KG1 (cell line): ENCODE measurements at regions not wholly inside any gene's neighbourhood (a gene's known extent, or its start where the extent isn't known, plus 50 kb on each side); places are given as distances from the start of the nearest gene placed in this dataset.
"Not testable (repeated sequence)": the region's sequence is repeated elsewhere in the genome, so short reads cannot be mapped to it uniquely, and the experiment has no call there.

Source experiments
- DNase-seq: peaks from one replicate; lab custom pipeline; 2025; lab: John Stamatoyannopoulos, UW

DNA sequence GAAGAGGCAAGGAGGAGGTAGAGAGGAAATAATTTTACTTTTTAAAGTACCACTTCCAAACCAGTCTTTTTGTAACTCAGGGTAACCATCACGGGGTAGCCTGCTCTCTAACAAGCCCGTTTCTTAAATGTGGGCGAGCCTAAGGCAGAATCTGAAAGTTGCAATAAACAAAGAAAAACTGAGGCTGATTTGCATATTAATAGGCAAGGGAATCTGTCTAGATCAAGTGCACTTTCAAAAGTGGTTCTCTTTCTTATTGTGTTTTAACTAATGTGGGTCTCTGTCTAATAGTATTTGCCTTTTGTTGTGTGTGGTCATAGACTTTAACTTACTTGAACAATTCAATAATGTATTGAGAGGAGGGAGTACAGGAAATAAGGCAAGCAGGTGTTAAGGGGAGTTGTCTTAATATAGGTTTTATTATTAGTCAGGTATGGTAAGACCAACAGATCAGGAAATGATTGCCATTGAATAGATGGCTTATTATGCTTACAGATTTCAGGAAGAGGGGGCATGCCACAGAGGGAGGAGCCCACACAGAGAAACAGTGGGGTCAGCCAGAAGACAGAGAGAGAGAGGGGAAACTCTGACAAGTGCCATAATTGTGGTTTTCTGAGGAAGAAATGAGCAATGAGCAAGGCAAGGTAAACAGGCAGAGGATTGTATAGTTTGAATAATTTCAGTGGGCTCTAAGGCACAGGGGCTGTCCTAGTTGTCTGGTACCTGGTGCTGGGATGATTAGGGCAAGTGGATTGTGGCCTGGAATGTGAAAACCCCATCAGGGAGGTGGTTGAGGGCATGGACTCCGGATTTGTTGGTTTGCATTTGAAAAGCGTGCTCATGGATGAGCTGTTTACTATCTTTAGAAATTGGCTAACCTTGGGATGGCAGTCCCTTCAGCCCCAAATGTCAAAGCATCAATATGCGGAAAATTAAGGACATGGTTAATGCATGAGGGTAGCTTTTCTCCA lies 237.2 kb downstream of the TOX3 start:
- no peak for DNase-seq

DNA sequence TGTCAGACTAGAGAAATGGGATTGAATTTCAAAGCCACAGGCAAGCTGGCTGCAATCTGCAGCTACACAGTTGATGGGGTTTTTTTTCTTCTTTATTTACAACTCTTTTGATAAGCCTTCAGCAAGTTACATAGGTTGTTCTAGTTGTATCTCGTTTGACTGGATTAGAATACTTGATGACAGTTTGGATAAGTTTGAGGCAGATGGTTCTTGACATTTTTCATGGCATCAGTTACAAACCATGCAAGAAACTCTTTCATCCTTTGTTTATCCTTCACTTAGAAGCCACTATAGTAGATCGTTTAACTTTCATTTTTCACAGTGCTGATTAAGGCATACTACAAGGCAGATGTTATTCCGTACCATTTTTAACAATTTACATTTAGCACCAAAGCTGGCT lies 238.9 kb downstream of the TOX3 start:
- DNase-seq, result no peak

- DNase-seq, result no peak
Observed at GRCh38 chr16:52301026-52301425, 245.9 kb downstream of the TOX3 start.

- no peak for DNase-seq
Observed at GRCh38 chr16:52298769-52299168, 248.2 kb downstream of the TOX3 start.

DNA sequence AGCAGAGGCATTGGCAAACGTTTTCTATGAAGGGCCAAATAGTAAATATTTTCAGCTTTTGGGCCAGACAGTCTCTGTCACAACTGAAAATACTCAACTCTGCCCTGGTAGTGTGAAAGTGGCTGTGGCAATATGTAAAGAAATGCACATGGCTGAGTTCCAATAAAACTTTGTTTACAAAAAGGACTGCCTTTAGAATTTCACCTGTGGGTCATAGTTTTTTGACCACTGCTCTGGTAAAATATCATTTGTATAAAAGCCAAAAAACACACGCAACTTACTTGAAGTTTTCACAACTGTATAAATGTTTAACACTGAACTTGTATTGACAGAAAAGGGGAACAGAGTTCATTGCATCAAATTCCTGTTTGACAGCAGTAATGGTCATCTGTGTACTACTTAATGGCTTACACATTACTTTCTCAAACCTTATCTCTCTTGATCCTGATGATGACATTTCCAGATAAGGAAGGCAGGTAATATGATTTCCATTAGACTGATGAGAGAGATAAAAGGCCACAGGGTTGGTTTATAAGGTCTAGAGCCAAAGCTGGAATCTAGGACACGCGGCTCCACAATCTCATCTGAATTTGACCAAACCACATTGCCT lies 250.1 kb downstream of the TOX3 start:
- not testable (repeated sequence) for DNase-seq

DNA sequence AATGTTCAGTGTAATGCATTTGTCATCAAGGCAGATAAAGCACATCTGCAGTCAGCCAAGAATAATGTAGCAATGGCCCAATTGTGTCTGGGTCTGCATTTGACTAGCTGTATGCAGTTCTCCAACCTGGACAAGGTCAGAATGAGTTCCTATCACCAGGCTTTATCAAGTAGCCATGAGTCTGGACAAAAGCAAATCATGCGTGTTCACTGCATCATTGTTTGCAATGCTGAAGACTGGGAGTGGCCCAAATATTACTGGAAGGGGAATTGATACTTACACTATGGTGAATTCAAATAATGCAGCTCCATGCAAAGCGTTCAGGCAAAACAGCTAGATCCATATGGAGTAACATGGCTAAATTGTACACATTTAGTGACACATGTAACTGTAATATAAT lies 250.9 kb downstream of the TOX3 start:
- DNase-seq, result no peak

DNA sequence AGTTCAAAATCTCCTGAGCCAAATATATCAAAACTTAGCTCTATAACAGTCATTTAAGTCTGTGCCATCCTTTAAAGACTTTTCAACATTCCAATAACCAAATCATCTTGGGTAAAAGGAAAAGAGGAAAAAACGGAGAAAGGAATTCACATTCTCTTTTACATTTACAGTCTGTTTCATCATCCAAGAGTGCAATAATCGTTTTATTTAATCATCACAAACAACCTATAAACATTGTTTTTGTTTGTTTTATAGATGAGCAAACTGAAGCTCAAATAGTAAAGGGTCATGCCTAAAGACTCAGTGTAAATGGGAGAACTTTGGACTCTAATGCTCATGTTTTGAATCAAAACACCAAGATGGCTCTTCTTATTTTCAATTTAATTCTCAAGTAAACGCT lies 252.3 kb downstream of the TOX3 start:
- no peak for DNase-seq

DNA sequence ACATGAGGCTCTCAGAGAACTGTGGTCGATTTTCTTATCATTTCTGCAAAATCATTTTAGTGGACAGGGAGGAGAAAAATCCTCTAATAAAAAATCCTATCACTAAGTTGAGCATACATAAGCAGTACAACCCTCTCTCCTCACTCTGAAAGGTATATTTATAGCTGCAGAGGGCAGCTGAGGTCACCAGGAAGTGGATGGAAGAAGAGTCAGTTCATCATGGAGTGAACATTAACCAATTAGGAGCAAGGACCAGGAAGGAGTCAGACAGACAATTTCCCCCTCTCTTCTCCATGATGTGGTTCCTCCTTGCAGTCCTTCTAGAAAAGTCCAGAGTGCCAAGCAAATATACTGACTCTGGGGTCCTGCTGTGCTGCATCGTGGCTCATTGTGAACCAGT lies 253.7 kb downstream of the TOX3 start:
- no peak for DNase-seq

DNA sequence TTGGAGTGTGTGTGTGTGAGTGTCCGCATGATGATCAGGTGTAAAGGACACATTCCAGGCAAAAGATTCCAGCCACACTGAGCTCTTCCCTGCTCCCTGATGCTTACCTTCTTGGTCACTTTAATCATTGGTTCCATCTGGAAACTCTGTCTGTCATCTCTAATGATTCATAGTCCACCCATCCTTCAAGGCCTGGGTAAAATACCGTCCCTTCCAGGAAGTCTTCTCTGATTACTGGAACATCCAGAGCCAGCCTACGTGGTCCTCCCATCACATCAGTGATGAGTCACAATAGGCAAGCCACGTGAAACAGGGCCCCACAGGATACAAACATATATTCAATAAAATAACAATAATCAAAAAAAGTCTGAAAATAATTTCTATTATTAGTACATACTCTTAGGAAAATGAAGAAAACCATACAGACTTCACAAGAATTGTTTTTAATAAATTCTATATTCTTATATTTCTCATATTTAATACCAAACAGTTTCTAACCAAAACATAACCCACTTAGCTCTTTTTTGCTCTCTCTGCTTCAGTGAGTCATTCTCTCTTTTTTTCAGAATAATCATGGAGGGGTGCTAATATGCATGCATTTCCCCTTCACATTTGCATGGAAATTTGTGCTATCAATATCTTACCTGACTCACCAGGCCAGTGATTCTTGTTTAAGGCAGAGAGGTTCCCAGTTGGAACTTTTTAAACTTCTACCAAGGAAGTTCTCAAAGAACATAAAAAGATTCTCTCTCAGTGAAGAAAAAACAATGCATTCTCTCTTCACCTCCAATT lies 263.2 kb downstream of the TOX3 start:
- DNase-seq, result no peak

GRCh38 chr16:52283018-52283417 lies 263.9 kb downstream of the TOX3 start:
- no peak for DNase-seq

GRCh38 chr16:52280086-52280485 lies 266.9 kb downstream of the TOX3 start:
- no peak for DNase-seq

DNA sequence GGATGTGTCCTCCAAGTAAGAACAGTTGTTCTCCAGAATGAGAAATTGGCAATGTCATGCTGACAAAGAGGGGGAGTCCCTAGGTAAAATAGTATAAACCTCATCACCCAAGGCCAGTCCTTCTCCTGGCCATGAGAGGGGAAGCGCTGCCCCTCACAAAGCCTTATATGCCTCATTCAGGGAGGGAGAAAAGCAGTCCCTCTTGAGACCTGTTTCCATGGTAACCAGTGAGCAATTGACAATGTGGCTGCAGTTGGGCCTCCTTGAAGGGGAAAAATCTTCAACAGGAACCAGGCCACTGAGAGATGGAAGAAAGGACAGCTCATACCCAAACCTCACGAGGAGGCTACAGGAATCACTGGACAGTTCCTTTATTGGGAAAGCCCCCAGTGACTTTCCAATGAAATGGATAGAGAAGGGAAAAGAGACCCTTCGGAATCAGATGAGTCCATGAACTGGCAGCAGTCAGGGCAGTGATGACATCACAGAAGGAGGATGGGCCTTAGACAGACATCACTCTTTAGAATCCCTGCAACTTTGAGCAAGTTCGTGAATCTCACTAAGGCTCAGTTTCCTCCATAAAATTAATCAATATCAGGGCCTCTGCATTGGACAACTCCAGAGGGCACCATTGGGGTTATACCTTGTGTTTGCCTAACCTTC lies 275.7 kb downstream of the TOX3 start:
- no peak for DNase-seq

DNA sequence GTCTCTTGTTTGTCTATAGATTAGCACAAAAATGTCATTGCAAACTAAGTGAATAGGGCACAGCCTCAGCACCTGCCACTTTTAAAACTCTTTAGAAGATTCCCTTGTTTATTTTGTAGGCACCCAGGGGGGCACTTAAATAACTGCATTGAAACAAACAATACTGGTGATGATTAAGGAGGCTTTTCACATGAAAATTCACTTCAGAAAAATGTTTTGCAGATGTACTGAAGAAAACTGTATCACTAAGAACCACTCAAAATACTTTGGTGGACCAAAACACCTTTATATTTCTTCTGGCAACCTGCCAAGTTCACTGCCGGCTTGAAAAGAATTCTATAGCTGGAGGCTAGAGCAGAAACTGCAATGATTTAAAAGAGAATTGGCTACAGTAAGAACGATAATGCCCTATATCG lies 281.5 kb downstream of the TOX3 start:
- DNase-seq, result no peak

DNA sequence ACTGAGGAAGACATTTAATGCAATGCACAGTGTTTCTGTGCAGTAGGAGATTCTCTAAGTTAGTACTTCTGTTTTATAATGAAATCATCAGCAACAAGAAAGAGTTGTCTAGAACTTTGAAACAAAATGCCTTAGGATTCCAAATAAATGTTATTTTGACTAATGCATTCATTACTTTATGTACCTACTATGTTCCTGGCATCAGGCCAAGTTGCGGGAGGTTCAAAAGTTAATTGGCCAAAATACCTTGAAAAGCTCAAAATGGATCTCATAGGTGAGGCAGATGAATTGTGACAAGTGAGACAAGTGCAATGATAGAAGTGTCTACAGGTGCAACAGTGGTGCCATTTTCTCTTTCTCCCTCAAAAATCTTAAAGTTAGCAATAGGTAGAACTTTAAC lies 289.4 kb downstream of the TOX3 start:
- DNase-seq, result no peak

DNA sequence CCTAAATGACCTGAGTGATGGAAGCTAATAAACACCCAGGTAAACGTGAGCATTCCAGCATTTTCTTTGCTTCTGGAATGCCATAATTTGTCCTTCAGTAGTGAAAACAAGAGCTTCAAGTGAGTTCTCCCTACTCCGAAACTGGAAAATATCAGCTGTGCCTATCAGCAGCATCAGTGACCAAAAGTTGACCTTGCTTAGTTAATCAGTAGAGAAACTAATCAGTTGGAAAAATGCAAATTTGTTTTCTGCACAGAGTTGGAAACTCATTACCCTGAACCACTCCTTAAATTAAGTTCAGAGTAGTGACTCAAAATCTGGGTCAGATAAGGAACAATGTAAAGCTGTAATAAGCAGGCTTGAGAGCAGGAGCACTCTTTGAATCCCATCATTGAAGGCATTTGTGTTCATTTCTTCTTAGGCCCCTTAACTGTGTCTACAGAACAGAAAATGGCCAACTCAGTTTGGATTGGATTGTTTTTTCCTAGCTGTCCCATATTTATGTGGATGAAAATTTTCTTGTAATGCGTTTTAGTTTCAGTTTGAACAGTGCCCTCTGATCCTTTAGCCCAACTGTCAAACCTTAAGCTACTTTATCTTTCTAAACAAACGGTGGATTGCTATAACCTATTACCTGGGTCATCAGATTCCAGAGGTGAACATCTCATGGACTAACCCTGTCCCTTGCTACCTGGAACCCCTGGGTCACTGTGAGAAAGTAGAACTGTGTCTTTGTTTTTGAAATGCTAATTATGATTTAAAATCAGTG lies 290.4 kb downstream of the TOX3 start:
- DNase-seq, result no peak

GRCh38 chr16:52254746-52255145 lies 292.2 kb downstream of the TOX3 start:
- DNase-seq, result no peak

GRCh38 chr16:52252680-52253079 lies 294.3 kb downstream of the TOX3 start:
- no peak for DNase-seq

DNA sequence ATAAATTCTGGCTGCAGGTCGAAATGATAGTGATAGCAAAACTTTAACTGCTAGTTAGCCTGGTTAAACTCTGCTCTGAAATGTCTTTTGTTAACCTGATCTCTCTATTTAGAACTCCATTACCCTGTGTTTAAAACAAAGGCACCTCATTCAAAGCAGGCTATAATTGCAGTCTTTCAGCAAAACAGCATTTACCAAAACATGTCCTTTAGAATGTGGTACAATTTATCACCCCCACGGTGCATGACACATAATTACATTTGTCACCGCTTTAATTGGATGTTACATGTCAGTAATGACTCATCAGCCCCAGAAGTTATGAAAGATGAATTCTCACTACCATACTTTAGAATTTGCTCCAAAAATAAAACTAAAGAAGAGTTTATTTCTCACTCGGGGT lies 295.4 kb downstream of the TOX3 start:
- DNase-seq, result no peak

DNA sequence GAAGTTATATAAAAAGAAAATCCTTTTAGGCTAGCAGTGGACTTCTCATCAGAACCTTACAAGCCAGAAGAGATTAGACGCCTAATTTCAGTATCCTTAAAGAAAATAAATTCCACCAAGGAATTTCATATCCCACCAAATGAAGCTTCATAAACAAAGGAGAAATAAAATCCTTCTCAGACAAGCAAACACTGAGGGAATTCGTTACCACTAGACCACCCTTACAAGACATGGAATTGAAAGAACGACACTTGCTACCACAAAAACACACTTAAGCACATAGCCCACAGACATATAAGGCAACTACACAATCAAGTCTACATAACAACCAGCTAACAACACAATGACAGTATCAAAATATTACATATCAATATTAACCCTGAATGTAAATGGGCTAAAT lies 299.2 kb downstream of the TOX3 start:
- no peak for DNase-seq

- DNase-seq, result no peak
Observed at GRCh38 chr16:52238710-52239109, 308.2 kb downstream of the TOX3 start.

GRCh38 chr16:52237823-52238222 lies 309.1 kb downstream of the TOX3 start:
- DNase-seq, result no peak
